Activated CD4-positive, alpha-beta memory T cell treated with anti-CD3 and anti-CD28 coated beads for 36 hours (primary cell): ENCODE measurements at regions not wholly inside any gene's neighbourhood (a gene's known extent, or its start where the extent isn't known, plus 50 kb on each side); places are given as distances from the start of the nearest gene placed in this dataset.
"Not testable (repeated sequence)": the region's sequence is repeated elsewhere in the genome, so short reads cannot be mapped to it uniquely, and the experiment has no call there.

Source experiments
- CTCF ChIA-PET: fragments of 350-600 bp; sonication (Branson Sonifier 250); formaldehyde crosslinking; loops from one replicate; lab custom pipeline; 2021; ENCODE audit warnings: antibody characterized with exemption, inconsistent platforms; lab: Charles Lee
- POLR2A ChIA-PET: fragments of 350-600 bp; sonication (Branson Sonifier 250); formaldehyde crosslinking; loops from one replicate; lab custom pipeline; 2021; ENCODE audit warnings: antibody characterized with exemption; lab: Charles Lee
- DNase-seq: peaks from one replicate; pipeline ENCODE4 v3.0.0-alpha.2; 2020
- H3K27ac Mint-ChIP-seq: one replicate; pipeline ENCODE4 v1.8.0; 2021; ENCODE audit warnings: mixed read lengths
- H3K27me3 Mint-ChIP-seq: one replicate; pipeline ENCODE4 v1.8.0; 2021; ENCODE audit warnings: mixed read lengths
- H3K36me3 Mint-ChIP-seq: one replicate; pipeline ENCODE4 v1.8.0; 2021; ENCODE audit warnings: mixed read lengths
- H3K4me1 Mint-ChIP-seq: one replicate; pipeline ENCODE4 v1.8.0; 2021; ENCODE audit warnings: low read depth, mixed read lengths
- H3K4me3 Mint-ChIP-seq: one replicate; pipeline ENCODE4 v1.8.0; 2021; ENCODE audit warnings: mild to moderate bottlenecking, mixed read lengths
- H3K9me3 Mint-ChIP-seq: one replicate; pipeline ENCODE4 v1.8.0; 2021; ENCODE audit warnings: mixed read lengths
- intact Hi-C: fragments of 100-400 bp; cut with micrococcal nuclease; formaldehyde crosslinking; loops from one replicate; pipeline ENCODE4 v1.15.1; 2023

GRCh38 chr18:8980918-8981317 lies 121.6 kb upstream of the NDUFV2 start:
- ChIA-PET CTCF (interaction anchor here (1.2 to 3.1 kb wide), 2 partner anchors 284 to 287 kb away, joined by 3 to 11 read pairs; no protein-coding TSS in a partner anchor), POLR2A (no interaction called here)
- no peaks in the 10 kb centered on the region for H3K4me1 Mint-ChIP-seq
- no peak for DNase-seq
- intact Hi-C loops, result no loop called here
- no peaks in the 10 kb centered on the region for H3K9me3 Mint-ChIP-seq
- H3K4me3 Mint-ChIP-seq, result no peak overlapping the region
- H3K36me3 Mint-ChIP-seq, result no peaks in the 10 kb centered on the region
- no peaks in the 10 kb centered on the region for H3K27me3 Mint-ChIP-seq
- H3K27ac Mint-ChIP-seq, result no peak overlapping the region

- Mint-ChIP-seq H3K4me1 (no peaks in the 10 kb centered on the region), H3K27me3 (no peaks in the 10 kb centered on the region), H3K4me3 (no peak overlapping the region), H3K36me3 (no peaks in the 10 kb centered on the region), H3K27ac (no peak overlapping the region), H3K9me3 (no peaks in the 10 kb centered on the region)
- ChIA-PET CTCF (interaction anchor here (0.9 to 3.2 kb wide), 6 partner anchors 7 to 534 kb away, joined by 3 to 16 read pairs (median 5); no protein-coding TSS in a partner anchor), POLR2A (no interaction called here)
- intact Hi-C loops, result no loop called here
- DNase-seq, result peak; percentile 24
These were observed 119.9 kb upstream of the NDUFV2 start for GRCh38 chr18:8982416-8983183.

GRCh38 chr18:8983195-8983594 lies 119.3 kb upstream of the NDUFV2 start:
- Mint-ChIP-seq H3K4me1 (no peaks in the 10 kb centered on the region), H3K27ac (no peak overlapping the region), H3K36me3 (no peaks in the 10 kb centered on the region), H3K27me3 (no peaks in the 10 kb centered on the region), H3K9me3 (no peaks in the 10 kb centered on the region), H3K4me3 (no peak overlapping the region)
- ChIA-PET CTCF (interaction anchor here (1.8 to 3.2 kb wide), 3 partner anchors 287 to 534 kb away, joined by 6 to 16 read pairs (median 11); no protein-coding TSS in a partner anchor), POLR2A (no interaction called here)
- no peak for DNase-seq
- intact Hi-C loops, result no loop called here

GRCh38 chr18:8984131-8984721 lies 118.3 kb upstream of the NDUFV2 start:
- H3K4me1 Mint-ChIP-seq, result no peaks in the 10 kb centered on the region
- DNase-seq, result no peak
- no peaks in the 10 kb centered on the region for H3K9me3 Mint-ChIP-seq
- no peak overlapping the region for H3K27ac Mint-ChIP-seq
- H3K27me3 Mint-ChIP-seq, result peaks cover 5% of the 10 kb centered on the region
- POLR2A ChIA-PET, result interaction anchor here (0.6 kb wide), 1 partner anchor 1655 kb away, joined by 3 read pairs; no protein-coding TSS in a partner anchor
- CTCF ChIA-PET, result interaction anchor here (1.8 to 3.2 kb wide), 2 partner anchors 330 to 532 kb away, joined by 6 to 16 read pairs; no protein-coding TSS in a partner anchor
- H3K4me3 Mint-ChIP-seq, result no peak overlapping the region
- H3K36me3 Mint-ChIP-seq, result no peaks in the 10 kb centered on the region
- intact Hi-C loops, result no loop called here

GRCh38 chr18:8987241-8987640 lies 115.3 kb upstream of the NDUFV2 start:
- DNase-seq, result no peak
- ChIA-PET CTCF (interaction anchor here (0.6 to 4.2 kb wide), 22 partner anchors 8 to 509 kb away, joined by 3 to 65 read pairs (median 6); no protein-coding TSS in a partner anchor), POLR2A (no interaction called here)
- no peak overlapping the region for H3K4me3 Mint-ChIP-seq
- intact Hi-C loops, result no loop called here
- H3K9me3 Mint-ChIP-seq, result no peaks in the 10 kb centered on the region
- H3K27me3 Mint-ChIP-seq, result peaks cover 14% of the 10 kb centered on the region
- no peaks in the 10 kb centered on the region for H3K4me1 Mint-ChIP-seq
- H3K27ac Mint-ChIP-seq, result no peak overlapping the region
- no peaks in the 10 kb centered on the region for H3K36me3 Mint-ChIP-seq

GRCh38 chr18:8988260-8988871 lies 114.1 kb upstream of the NDUFV2 start:
- H3K27me3 Mint-ChIP-seq, result peaks cover 14% of the 10 kb centered on the region
- no peaks in the 10 kb centered on the region for H3K9me3 Mint-ChIP-seq
- H3K4me1 Mint-ChIP-seq, result no peaks in the 10 kb centered on the region
- intact Hi-C loops, result loop anchor here (1.0 kb wide), 2 partner anchors 292 to 334 kb away; no protein-coding TSS in a partner anchor
- DNase-seq, result peak; percentile 68
- no peak overlapping the region for H3K4me3 Mint-ChIP-seq
- CTCF ChIA-PET, result interaction anchor here (0.7 to 4.2 kb wide), 30 partner anchors 9 to 510 kb away, joined by 3 to 65 read pairs (median 4); no protein-coding TSS in a partner anchor
- H3K27ac Mint-ChIP-seq, result no peak overlapping the region
- POLR2A ChIA-PET, result no interaction called here
- H3K36me3 Mint-ChIP-seq, result no peaks in the 10 kb centered on the region

GRCh38 chr18:8989017-8989416 lies 113.5 kb upstream of the NDUFV2 start:
- Mint-ChIP-seq H3K4me1 (no peaks in the 10 kb centered on the region), H3K9me3 (no peaks in the 10 kb centered on the region), H3K4me3 (no peak overlapping the region), H3K27ac (no peak overlapping the region), H3K27me3 (peaks cover 14% of the 10 kb centered on the region), H3K36me3 (no peaks in the 10 kb centered on the region)
- ChIA-PET CTCF (interaction anchor here (2.6 to 4.2 kb wide), 2 partner anchors 294 to 335 kb away, joined by 62 to 65 read pairs; no protein-coding TSS in a partner anchor), POLR2A (no interaction called here)
- no peak for DNase-seq
- intact Hi-C loops, result no loop called here

GRCh38 chr18:8989855-8990254 lies 112.6 kb upstream of the NDUFV2 start:
- ChIA-PET POLR2A (no interaction called here), CTCF (interaction anchor here (1.1 kb wide), 1 partner anchor 8 kb away, joined by 3 read pairs; no protein-coding TSS in a partner anchor)
- H3K4me1 Mint-ChIP-seq, result no peaks in the 10 kb centered on the region
- no peak overlapping the region for H3K27ac Mint-ChIP-seq
- peaks cover 14% of the 10 kb centered on the region for H3K27me3 Mint-ChIP-seq
- H3K9me3 Mint-ChIP-seq, result no peaks in the 10 kb centered on the region
- no peaks in the 10 kb centered on the region for H3K36me3 Mint-ChIP-seq
- intact Hi-C loops, result no loop called here
- H3K4me3 Mint-ChIP-seq, result no peak overlapping the region
- DNase-seq, result no peak

- ChIA-PET CTCF (interaction anchor here (1.1 kb wide), 1 partner anchor 9 kb away, joined by 3 read pairs; no protein-coding TSS in a partner anchor), POLR2A (no interaction called here)
- Mint-ChIP-seq H3K27ac (no peak overlapping the region), H3K27me3 (peaks cover 14% of the 10 kb centered on the region), H3K9me3 (no peaks in the 10 kb centered on the region), H3K36me3 (no peaks in the 10 kb centered on the region), H3K4me3 (no peak overlapping the region), H3K4me1 (no peaks in the 10 kb centered on the region)
- no peak for DNase-seq
- intact Hi-C loops, result no loop called here
These were observed 112.0 kb upstream of the NDUFV2 start for GRCh38 chr18:8990276-8991031.

GRCh38 chr18:8991155-8991554 lies 111.3 kb upstream of the NDUFV2 start:
- ChIA-PET POLR2A (no interaction called here), CTCF (interaction anchor here (0.9 kb wide), 1 partner anchor 337 kb away, joined by 3 read pairs; no protein-coding TSS in a partner anchor)
- Mint-ChIP-seq H3K27ac (no peak overlapping the region), H3K4me3 (no peak overlapping the region), H3K36me3 (no peaks in the 10 kb centered on the region), H3K4me1 (no peaks in the 10 kb centered on the region), H3K27me3 (peaks cover 14% of the 10 kb centered on the region), H3K9me3 (no peaks in the 10 kb centered on the region)
- intact Hi-C loops, result no loop called here
- DNase-seq, result no peak

GRCh38 chr18:8992500-8992899 lies 110.0 kb upstream of the NDUFV2 start:
- H3K9me3 Mint-ChIP-seq, POLR2A ChIA-PET, H3K36me3 Mint-ChIP-seq, DNase-seq, H3K4me3 Mint-ChIP-seq, intact Hi-C loops, H3K27ac Mint-ChIP-seq, H3K4me1 Mint-ChIP-seq: not testable (repeated sequence)
- H3K27me3 Mint-ChIP-seq, result peaks cover 14% of the 10 kb centered on the region
- CTCF ChIA-PET, result interaction anchor here (0.9 kb wide), 1 partner anchor 297 kb away, joined by 5 read pairs; no protein-coding TSS in a partner anchor
